ENCODE measurements at regions not wholly inside any gene's neighbourhood (a gene's known extent, or its start where the extent isn't known, plus 50 kb on each side); places are given as distances from the start of the nearest gene placed in this dataset.

- no peak overlapping the region for H3K4me2 ChIP-seq (ENCODE audit: low read depth, low read length)
- no peaks in the 10 kb centered on the region for H3K27me3 ChIP-seq (replicated peaks; ENCODE audit: insufficient read depth, low read length)
- no peaks in the 10 kb centered on the region for H3K36me3 ChIP-seq (replicated peaks; ENCODE audit: insufficient read depth, low read length)
- H3K79me2 ChIP-seq (ENCODE audit: low read length) = no peaks in the 10 kb centered on the region
- TF ChIP-seq EZH2phosphoT487 (IDR thresholded peaks at IDR 0.05; ENCODE audit: low read length) (no peak), EZH2 (optimal IDR thresholded peaks at IDR 0.05; ENCODE audit: low read depth, low read length) (no peak)
- TF ChIP-seq, protein P1, sequence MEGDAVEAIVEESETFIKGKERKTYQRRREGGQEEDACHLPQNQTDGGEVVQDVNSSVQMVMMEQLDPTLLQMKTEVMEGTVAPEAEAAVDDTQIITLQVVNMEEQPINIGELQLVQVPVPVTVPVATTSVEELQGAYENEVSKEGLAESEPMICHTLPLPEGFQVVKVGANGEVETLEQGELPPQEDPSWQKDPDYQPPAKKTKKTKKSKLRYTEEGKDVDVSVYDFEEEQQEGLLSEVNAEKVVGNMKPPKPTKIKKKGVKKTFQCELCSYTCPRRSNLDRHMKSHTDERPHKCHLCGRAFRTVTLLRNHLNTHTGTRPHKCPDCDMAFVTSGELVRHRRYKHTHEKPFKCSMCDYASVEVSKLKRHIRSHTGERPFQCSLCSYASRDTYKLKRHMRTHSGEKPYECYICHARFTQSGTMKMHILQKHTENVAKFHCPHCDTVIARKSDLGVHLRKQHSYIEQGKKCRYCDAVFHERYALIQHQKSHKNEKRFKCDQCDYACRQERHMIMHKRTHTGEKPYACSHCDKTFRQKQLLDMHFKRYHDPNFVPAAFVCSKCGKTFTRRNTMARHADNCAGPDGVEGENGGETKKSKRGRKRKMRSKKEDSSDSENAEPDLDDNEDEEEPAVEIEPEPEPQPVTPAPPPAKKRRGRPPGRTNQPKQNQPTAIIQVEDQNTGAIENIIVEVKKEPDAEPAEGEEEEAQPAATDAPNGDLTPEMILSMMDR (IDR thresholded peaks at IDR 0.05; ENCODE audit: low read length) = no peak
- no peak overlapping the region for H2AFZ ChIP-seq (ENCODE audit: low read length)
- no peaks in the 10 kb centered on the region for H3K4me1 ChIP-seq (ENCODE audit: low read length)
- no peak overlapping the region for H3K27ac ChIP-seq (ENCODE audit: low read length)
- H3F3A ChIP-seq (ENCODE audit: insufficient read depth, low read length) = no peaks in the 10 kb centered on the region
- no peaks in the 10 kb centered on the region for H3K9me3 ChIP-seq (replicated peaks; ENCODE audit: insufficient read depth, low read length)
- H3K4me3 ChIP-seq (ENCODE audit: low read length) = no peak overlapping the region
- no peak overlapping the region for H3K9ac ChIP-seq (ENCODE audit: low read length)
- H4K20me1 ChIP-seq (ENCODE audit: insufficient read depth, low read length) = no peaks in the 10 kb centered on the region
- H3K9me2 ChIP-seq (replicated peaks; ENCODE audit: insufficient read depth, low read length) = no peaks in the 10 kb centered on the region
- DNase-seq = no peak
Measured at GRCh38 chr5:118558871-118559270, 429.5 kb downstream of the DTWD2 start.

DNA sequence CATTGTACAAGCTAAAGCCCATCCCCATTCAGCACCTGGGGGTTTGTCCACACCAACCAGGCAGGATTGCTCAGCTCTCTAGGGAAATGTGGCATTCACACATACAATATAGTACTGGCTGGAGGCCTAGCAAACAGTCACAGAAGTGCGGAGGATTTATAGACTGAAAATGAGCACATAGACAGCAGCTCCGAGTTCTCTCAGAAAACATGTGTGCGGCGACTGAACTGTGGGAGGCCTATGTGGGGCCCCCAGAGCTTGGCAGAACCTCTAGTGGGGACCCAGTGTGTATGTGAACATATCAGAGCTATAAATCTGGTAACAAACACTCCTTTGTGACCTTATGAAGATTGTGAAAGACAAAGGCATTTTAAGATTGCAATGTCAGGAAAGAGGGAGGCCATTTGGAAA is 431.1 kb downstream of the DTWD2 start:
- Histone ChIP-seq H3K9me3 (replicated peaks; ENCODE audit: insufficient read depth, low read length) (no peaks in the 10 kb centered on the region), H3K27ac (ENCODE audit: low read length) (no peak overlapping the region), H2AFZ (ENCODE audit: low read length) (no peak overlapping the region), H3K9me2 (replicated peaks; ENCODE audit: insufficient read depth, low read length) (no peaks in the 10 kb centered on the region), H3K4me3 (ENCODE audit: low read length) (no peak overlapping the region), H3F3A (ENCODE audit: insufficient read depth, low read length) (no peaks in the 10 kb centered on the region), H3K4me2 (ENCODE audit: low read depth, low read length) (no peak overlapping the region), H3K9ac (ENCODE audit: low read length) (no peak overlapping the region), H4K20me1 (ENCODE audit: insufficient read depth, low read length) (no peaks in the 10 kb centered on the region), H3K27me3 (replicated peaks; ENCODE audit: insufficient read depth, low read length) (no peaks in the 10 kb centered on the region), H3K79me2 (ENCODE audit: low read length) (no peaks in the 10 kb centered on the region), H3K36me3 (replicated peaks; ENCODE audit: insufficient read depth, low read length) (no peaks in the 10 kb centered on the region), H3K4me1 (ENCODE audit: low read length) (no peaks in the 10 kb centered on the region)
- TF ChIP-seq EZH2phosphoT487 (IDR thresholded peaks at IDR 0.05; ENCODE audit: low read length) (no peak), EZH2 (optimal IDR thresholded peaks at IDR 0.05; ENCODE audit: low read depth, low read length) (no peak)
- TF ChIP-seq, protein P1 (IDR thresholded peaks at IDR 0.05; ENCODE audit: low read length) = no peak
- DNase-seq = no peak

- Histone ChIP-seq H3K79me2 (ENCODE audit: low read length) (no peaks in the 10 kb centered on the region), H3K27me3 (replicated peaks; ENCODE audit: insufficient read depth, low read length) (no peaks in the 10 kb centered on the region), H3K4me3 (ENCODE audit: low read length) (no peak overlapping the region), H3K9me3 (replicated peaks; ENCODE audit: insufficient read depth, low read length) (no peaks in the 10 kb centered on the region), H3K36me3 (replicated peaks; ENCODE audit: insufficient read depth, low read length) (no peaks in the 10 kb centered on the region), H2AFZ (ENCODE audit: low read length) (no peak overlapping the region), H4K20me1 (ENCODE audit: insufficient read depth, low read length) (no peaks in the 10 kb centered on the region), H3K4me2 (ENCODE audit: low read depth, low read length) (no peak overlapping the region), H3K27ac (ENCODE audit: low read length) (no peak overlapping the region), H3K4me1 (ENCODE audit: low read length) (no peaks in the 10 kb centered on the region), H3F3A (ENCODE audit: insufficient read depth, low read length) (no peaks in the 10 kb centered on the region), H3K9me2 (replicated peaks; ENCODE audit: insufficient read depth, low read length) (no peaks in the 10 kb centered on the region), H3K9ac (ENCODE audit: low read length) (no peak overlapping the region)
- no peak for DNase-seq
- TF ChIP-seq EZH2phosphoT487 (IDR thresholded peaks at IDR 0.05; ENCODE audit: low read length) = no peak
- TF ChIP-seq, protein P1 (IDR thresholded peaks at IDR 0.05; ENCODE audit: low read length) = no peak
- TF ChIP-seq EZH2 (optimal IDR thresholded peaks at IDR 0.05; ENCODE audit: low read depth, low read length) = no peak
Measured at GRCh38 chr5:118556792-118557191, 431.6 kb downstream of the DTWD2 start.
